K562 (cell line): ENCODE measurements at regions not wholly inside any gene's neighbourhood (a gene's known extent, or its start where the extent isn't known, plus 50 kb on each side); places are given as distances from the start of the nearest gene placed in this dataset.

Experiments
- CBX2 ChIP-seq: fragments of 200-600 bp; sonication (generic); IDR thresholded peaks from one replicate; pipeline ENCODE4 v1.6.1; 2012; ENCODE audit warnings: mild to moderate bottlenecking, low read length, inconsistent platforms; ENCODE audit not compliant: insufficient read depth, poor library complexity, severe bottlenecking
- CTCF ChIP-seq, 3 experiments: IDR thresholded peaks in 2 of 3; conservative IDR thresholded peaks in 1 of 3; 2 replicates each; pipeline ENCODE4 v1.5.1; 2011 to 2012; ENCODE audit warnings: low read length in 3 of 3, mild to moderate bottlenecking in 3 of 3, control low read depth in 2 of 3, improper control_type of control experiment in 1 of 3, inconsistent platforms in 1 of 3, low read depth in 1 of 3, mixed read lengths in 1 of 3, moderate library complexity in 1 of 3; ENCODE audit not compliant: insufficient read depth in 2 of 3
- HCFC1 ChIP-seq: IDR thresholded peaks from 2 replicates; pipeline ENCODE4 v1.6.1; 2012; ENCODE audit warnings: low read depth, low read length, improper control_type of control experiment
- HES1 ChIP-seq: fragments of 450-650 bp; IDR thresholded peaks from 2 replicates; pipeline ENCODE4 v1.6.1; 2016; ENCODE audit warnings: low read depth, mild to moderate bottlenecking, moderate library complexity
- JUNB ChIP-seq: fragments of 450-650 bp; formaldehyde crosslinking; conservative IDR thresholded peaks from 2 replicates; pipeline ENCODE4 v1.4.0; 2020; ENCODE audit warnings: mild to moderate bottlenecking
- RREB1 ChIP-seq: fragments of 250-450 bp; sonication (Bioruptor Pico); IDR thresholded peaks from 2 replicates; pipeline ENCODE4 v1.4.0; 2020
- SREBF2 ChIP-seq: sonication (generic); formaldehyde crosslinking; IDR thresholded peaks from 2 replicates; pipeline ENCODE4 v1.4.0; 2020; ENCODE audit warnings: mild to moderate bottlenecking, missing genetic modification reagents
- TAF1 ChIP-seq: IDR thresholded peaks from 2 replicates; pipeline ENCODE4 v1.6.1; 2011; ENCODE audit warnings: mild to moderate bottlenecking, low read length, moderate library complexity; ENCODE audit not compliant: insufficient read depth, control insufficient read depth, severe bottlenecking; ENCODE audit errors: extremely low read depth
- TCFL5 ChIP-seq: fragments of 250-450 bp; sonication (Bioruptor Pico); conservative IDR thresholded peaks from 2 replicates; pipeline ENCODE4 v1.6.1; 2021; ENCODE audit warnings: mild to moderate bottlenecking, moderate library complexity, matching md5 sums
- ZBTB33 ChIP-seq: sonication (generic); formaldehyde crosslinking; IDR thresholded peaks from 2 replicates; pipeline ENCODE4 v1.8.1; 2023; ENCODE audit warnings: mild to moderate bottlenecking, missing genetic modification reagents

GRCh38 chr1:90821152-90821787, 104.2 kb upstream of the BARHL2 start:
- no peak for TF ChIP-seq RREB1
- TF ChIP-seq ZBTB33 (CRISPR knock-in tag), result no peak
- no peak for TF ChIP-seq CTCF (IDR thresholded peaks at IDR 0.05 in 2 of 3, conservative IDR thresholded peaks at IDR 0.05 in 1 of 3; ENCODE audit: insufficient read depth in 2 of 3, low read depth in 1 of 3, low read length in 3 of 3)
- TF ChIP-seq TAF1, result no peak
- no peak for TF ChIP-seq HCFC1
- TF ChIP-seq CBX2, result no peak
- no peak for TF ChIP-seq HES1
- no peak for TF ChIP-seq JUNB (CRISPR knock-in tag)
- TF ChIP-seq SREBF2 (CRISPR knock-in tag), result no peak
- no peak for TF ChIP-seq TCFL5 (CRISPR knock-in tag)
